Activated CD4-positive, CD25-positive, alpha-beta regulatory T cell (primary cell): ENCODE measurements at regions not wholly inside any gene's neighbourhood (a gene's known extent, or its start where the extent isn't known, plus 50 kb on each side); places are given as distances from the start of the nearest gene placed in this dataset.
"Not testable (repeated sequence)": the region's sequence is repeated elsewhere in the genome, so short reads cannot be mapped to it uniquely, and the experiment has no call there.

ENCODE experiments used
- DNase-seq, 4 experiments: peaks; one replicate each; lab custom pipeline; 2025; lab: John Stamatoyannopoulos, UW

DNA sequence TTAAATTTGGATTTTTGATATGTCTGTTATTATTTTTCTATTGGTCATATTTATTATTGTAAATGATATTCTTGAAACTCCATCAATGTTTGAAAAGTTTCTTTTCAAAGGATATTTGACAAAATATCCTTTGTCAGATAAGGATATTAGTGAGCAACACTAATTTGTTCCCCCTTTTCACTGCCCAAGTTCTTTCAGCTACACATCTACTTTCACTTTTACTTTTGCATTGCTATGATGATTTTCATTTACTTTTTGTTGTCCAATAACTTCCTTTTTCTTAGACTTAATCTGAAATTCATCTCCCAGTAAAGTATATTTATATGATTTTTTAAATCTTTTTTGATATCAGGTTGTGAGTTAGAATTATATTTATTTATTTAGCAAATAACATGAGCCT is 542.3 kb upstream of the ADGRL3 start:
- no peak for DNase-seq

DNA sequence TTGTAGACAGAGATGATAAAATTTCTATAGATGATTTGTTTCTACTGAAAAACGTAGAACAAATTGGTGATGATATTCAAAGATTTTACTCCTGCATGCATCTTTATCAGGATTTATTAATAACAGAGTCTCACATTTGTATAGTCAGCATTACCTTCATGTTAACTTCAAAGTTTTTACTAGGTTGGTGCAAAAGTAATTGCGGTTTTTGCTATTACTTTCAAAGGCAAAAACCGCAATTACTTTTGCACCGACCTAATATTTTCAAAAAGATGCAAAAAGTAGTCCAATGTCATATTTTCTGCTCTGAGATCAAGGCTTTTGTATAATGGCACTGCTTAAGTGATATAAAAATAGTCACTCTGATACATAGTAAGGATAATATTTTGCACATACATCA is 536.4 kb upstream of the ADGRL3 start:
- no peak for DNase-seq

DNA sequence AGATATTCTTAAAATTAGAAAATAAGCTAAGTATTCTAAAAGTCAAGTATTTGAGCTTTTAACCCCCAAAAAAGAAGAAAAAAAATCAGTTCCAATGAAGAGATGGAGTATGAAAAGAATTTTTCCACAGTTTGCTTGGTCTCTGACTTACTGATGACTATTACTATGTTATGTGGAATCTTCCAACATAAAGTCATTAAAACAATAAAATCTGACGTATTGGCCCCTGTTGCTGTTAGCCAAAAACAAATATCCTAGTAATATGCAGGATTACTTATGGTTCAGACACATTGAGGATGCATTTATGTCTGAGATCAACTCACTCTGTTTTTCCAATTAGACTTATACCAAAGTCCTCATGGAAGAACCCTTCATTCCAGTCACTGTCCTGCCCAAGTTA is 517.2 kb upstream of the ADGRL3 start:
- no peak for DNase-seq

DNA sequence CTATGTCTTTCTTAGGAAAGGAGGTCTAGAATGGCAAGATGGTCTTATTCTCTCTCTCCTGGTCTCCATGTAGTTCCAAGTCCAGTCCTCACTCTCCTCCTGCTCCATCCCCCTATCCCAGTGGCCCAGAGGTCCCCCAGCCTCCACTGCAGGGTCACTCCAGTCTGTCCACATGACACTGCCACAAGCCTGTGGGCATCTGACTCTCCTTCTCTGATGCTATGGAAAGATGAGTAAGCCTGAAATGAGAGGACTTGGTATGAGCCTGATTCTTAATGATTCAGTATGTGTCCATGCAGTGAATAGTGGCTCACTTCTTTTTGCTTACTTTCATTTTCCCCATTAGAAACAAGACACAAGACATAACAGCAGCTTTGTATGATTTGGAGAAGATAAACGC is 516.8 kb upstream of the ADGRL3 start:
- DNase-seq: no peak

DNA sequence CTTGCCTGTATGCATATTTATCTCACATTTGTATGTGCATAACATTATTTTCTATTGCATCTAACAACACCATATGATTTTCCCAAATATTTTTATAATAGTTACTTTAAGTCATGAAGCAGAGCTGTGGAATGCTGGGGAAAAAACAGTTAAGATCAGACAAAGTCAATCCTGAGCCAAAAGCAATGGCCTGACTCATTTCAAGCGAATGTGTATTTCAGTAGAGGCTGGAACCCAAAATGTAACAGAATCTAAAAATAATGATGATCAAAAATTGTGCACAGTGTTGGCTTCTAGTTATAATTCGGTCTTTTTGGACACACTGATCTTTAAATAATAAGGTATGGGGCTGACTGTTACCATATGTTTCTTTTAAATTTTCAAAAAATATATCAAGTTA is 516.2 kb upstream of the ADGRL3 start:
- DNase-seq: no peak

DNA sequence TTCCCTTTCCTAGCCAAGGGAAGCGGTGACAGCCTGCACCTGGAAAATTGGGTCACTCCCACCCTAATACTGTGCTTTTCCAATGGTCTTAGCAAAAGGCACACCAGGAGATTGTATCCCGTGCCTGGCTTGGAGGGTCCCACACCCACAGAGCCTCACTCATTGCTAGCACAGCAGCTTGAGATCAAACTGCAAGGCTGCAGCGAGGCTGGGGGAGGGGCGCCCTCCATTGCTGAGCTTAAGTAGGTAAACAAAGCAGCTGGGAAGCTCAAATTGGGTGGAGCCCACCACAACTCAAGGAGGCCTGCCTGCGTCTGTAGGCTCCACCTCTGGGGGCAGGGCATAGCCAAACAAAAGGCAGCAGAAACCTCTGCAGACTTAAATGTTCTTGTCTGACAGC is 504.1 kb upstream of the ADGRL3 start:
- DNase-seq: not testable (repeated sequence)

DNA sequence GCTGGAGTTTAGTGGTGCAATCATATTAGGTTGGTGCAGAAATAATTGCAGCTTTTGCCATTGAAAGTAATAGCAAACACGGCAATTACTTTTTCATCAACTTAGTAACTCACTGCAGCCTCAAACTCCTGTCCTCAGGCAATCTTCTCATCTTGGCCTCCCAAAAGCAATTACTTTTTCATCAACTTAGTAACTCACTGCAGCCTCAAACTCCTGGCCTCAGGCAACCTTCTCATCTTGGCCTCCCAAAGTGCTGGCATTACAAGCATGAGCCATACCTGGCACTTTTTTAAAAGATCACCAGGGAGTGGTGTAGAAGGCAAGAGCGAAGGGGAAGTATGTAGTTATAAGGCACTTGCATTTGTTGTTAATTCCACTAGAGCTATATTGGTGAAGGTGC is 491.1 kb upstream of the ADGRL3 start:
- DNase-seq: no peak

DNA sequence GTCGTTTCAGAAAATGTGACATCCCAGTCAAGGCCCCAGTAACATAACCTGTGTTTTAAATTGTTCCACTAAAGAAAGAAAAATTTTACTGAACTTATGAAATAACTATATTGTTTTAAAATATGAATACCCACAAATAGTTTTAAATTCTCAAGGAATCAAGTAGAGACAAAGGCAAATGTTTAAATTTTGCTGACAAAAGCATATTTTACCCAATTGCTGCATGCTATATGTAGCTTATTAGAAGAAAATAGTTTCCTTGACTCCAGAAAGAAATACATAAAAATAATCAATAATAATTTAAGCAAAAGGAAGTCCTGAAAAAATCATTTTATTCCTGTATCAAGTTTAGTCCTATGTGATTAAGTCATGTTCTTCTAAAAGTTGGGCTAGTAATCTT is 481.3 kb upstream of the ADGRL3 start:
- DNase-seq: no peak

DNA sequence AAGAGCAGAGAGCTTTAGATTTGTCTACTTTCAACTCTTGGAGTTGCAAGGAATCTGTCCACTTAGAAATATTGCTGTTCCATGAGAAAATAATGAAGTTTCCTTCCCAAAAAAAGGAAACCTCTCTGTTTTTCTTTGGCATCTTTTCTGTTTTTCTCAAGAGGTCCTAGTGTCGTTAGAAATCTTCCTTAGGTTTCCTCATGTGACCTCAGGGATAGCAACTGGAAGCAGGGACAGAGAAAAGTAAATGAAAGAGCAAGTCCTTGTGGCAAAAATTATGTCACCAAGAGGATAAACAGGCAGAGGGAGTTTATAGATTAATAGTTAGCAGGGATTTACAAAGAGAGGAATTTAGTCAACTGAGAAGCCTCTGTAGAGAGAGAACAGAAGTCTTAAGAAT is 478.4 kb upstream of the ADGRL3 start:
- no peak for DNase-seq

DNA sequence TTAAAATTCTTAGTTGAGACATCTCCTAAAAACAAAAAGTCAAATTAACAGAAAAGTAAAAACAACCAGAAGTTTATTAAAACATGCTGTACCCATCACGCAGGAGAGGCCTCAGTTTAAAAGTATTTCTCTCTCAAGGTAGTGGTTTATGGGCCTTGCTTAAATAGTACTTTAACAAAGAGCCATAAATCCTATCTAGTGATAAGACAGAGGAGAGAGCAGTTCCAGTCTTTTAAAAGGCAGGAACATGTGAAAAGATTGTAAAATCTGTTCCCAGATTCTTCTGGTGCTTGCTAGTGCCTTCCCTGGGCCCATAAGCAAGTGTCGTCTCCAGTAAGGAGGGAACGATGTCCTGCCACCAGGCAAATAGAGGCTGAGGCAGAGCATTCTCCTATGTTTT is 476.3 kb upstream of the ADGRL3 start:
- DNase-seq: no peak

DNA sequence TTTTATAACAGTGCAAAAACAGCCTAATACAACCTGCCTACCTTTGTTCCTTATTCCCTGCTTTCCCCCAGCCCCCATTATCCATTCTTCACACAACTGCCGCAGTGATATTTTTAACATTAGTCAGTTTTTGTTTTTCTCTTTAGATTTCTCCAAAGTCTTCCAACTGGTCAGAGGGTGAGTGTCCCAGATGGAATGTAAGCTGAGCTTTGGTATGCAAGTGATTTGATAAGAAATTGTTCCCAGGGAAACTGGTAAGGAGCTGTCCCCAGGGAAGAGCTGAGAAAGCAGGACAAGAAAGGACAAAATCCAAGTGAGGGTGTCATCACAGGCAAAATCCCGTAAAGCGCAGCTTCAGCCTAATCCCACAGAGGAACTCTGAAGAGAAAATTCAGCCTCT is 475.5 kb upstream of the ADGRL3 start:
- DNase-seq: no peak

DNA sequence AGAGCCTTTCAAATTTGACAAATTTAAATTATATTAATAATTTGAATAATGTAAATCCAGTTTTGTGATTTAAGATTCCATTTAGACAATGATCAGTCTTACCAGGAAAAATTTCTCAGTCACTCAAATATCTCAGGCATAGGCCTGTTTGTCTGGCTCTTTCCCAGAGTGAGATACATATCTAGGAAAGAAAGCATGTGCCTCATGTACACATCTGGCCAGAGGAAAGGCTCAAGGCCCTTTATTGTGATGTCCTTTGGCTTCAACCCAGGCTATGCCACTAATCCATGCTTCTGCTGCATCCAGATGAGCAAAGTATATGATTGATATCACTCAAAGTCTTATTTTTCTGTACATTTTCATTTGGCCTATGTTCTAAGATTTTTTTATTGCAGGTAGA is 473.3 kb upstream of the ADGRL3 start:
- DNase-seq: no peak

DNA sequence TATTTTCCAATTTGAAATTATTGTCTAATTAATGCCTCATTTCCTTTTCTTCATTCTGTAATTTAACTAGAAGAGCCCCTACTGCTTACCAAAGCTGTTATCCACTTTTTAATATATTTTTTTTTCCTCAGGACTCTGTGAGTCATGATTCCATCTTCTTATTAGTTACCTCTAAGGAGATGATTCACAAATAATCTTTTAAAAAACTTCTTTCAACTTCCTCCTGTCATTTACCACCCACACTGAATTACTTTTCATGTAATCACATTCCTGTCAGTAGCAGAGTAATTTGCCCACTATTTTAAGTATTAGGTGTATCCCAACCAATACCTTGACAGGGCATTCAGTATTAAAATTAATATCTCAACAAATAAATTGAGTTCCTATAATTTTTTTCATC is 470.9 kb upstream of the ADGRL3 start:
- DNase-seq: no peak

DNA sequence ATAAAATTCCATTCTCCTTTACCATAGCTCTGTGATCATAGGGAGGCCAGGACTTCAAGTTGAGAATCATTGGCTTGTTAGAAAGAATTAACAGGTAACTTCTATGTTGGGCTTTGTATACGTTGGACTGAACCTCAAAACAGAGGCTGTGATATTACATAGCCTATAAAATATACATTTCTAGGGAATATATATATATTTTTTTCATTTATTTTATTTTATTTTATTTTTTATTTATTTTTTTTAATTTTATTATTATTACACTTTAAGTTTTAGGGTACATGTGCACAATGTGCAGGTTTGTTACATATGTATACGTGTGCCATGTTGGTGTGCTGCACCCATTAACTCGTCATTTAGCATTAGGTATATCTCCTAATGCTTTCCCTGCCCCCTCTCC is 470.4 kb upstream of the ADGRL3 start:
- not testable (repeated sequence) for DNase-seq

DNA sequence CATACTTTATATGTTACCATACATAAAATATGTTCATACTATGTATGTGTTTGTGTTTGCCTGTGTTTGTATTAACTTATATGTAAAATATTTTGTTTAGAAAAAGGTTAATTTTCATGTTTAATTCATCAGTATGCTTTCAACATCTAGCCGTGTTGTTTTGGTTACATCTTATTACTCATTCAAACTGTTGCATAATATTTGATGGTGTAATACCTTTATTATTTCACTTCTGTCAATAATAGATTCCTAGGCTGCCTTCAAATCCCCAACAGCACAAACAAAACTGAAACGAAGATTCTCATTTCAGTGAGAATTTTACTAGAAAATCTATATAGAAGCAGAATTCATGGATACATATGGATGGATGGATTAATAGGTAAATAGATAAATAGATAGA is 462.3 kb upstream of the ADGRL3 start:
- DNase-seq: no peak

DNA sequence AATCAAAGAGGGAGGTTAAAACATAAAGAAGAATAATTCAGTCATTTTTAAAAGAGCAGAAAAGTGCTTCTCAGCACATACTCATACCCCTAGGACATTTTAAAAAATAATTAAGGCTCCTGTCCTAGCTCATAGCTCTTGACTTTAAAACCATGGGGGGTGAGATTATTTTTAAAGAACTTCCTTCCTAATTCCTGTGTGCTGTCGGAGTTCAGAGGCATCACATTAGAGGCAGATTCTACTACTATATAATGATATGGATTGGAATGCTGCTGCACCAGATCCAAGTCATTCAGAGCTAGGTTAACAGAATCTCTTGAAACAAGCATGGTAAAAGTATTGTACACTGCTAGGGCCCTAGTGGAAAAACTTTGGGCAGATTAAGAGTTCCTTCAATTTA is 456.5 kb upstream of the ADGRL3 start:
- no peak for DNase-seq

DNA sequence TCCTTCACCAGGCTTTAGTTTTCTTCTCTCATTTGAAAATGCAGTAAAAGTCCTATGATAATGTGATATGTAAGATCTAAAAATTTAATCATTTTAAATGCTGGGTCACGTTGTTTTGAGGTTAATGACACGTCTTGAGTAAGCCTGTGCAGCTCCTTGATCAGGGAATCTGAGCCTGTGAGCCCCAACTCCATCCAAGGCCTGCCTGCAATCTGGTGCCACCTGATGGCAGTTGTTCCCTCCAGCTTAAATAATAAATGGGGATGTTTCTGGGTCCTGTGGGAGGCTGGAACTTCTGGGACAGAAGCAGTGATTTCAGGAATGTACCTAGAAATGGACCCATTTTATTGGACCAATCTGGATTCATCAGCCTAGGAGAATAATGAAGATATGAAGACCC is 455.4 kb upstream of the ADGRL3 start:
- DNase-seq: no peak

DNA sequence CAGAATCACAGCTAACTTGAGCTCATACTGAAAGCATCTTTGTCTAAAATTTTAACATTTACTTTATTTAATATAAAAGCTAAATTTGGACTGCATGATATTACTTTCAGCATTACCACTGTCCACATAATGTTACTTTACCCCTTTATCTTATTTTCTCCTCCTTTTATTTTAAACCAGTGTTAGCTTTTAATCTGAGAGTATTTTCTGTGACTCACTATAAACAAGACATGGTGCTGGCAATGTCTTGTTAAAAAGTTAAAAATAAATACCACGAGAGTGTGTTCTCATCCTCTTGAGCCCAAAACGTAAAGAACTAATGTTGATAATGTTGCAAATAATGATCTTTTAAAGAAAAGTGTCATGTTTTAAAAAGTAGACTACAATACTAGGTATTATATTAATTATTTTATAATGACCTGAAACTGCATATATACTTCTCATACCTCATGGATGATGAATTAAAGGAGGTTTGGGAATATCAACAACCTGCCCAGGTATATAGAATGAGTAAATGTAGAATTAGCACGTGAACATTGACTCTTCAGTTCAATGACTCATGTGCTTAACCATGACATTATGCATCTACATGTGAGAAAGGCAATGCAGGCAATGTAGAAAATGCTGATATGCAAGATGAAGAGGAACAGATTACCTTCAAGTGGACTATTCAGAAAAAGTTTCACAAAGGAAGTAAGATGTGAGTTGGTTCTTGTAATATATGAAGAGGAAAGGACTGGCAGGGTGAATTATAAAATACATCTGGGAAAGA is 454.1 kb upstream of the ADGRL3 start:
- no peak for DNase-seq

DNA sequence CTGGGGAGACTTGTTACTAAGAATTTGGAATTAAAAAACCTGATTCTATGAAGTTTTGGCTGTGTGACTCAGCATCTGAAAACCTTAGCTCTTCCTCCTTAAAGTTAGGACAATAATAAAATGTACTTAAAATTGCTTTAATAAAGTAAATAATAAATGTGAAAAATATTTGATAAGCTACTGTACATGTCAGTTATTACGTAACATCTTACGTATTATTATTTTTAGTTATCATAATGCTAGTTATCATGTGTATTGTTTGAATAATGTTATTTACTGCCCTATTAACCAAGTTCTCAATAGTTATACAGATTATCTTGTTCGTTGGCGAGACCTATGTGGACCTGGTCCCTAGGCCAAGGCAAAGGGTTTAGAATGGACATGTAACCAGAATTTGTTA is 449.2 kb upstream of the ADGRL3 start:
- no peak for DNase-seq

DNA sequence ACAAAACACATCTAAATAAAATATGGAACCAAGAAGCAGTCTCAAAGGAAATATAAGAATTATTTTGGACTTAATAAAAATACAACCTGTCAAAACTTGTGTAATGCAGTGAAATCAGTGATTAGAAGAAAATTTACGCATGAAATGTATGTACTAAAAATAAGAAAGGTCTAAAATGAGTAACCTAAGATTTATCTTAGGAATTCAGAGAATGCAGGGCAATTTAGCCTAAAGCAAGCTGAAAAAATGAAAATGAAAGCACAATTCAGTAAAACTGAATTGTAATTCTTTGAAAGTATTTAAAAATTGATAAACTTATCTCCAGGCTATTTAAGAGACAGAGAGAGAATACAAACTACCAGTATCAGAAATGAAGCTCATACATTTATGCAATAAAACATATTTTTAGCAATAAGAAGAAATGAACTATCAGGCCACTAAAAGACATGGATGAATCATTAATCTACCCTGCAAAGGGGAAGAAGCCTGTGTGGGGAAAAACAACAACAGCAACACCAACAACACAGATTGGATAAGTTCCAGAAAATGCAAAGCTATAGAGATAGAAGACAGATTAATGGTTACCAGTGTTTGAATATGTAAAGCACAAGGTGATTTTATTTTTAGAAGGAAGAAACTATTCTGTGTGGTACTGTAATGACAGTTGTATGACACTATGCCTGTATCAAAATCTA is 442.0 kb upstream of the ADGRL3 start:
- no peak for DNase-seq

DNA sequence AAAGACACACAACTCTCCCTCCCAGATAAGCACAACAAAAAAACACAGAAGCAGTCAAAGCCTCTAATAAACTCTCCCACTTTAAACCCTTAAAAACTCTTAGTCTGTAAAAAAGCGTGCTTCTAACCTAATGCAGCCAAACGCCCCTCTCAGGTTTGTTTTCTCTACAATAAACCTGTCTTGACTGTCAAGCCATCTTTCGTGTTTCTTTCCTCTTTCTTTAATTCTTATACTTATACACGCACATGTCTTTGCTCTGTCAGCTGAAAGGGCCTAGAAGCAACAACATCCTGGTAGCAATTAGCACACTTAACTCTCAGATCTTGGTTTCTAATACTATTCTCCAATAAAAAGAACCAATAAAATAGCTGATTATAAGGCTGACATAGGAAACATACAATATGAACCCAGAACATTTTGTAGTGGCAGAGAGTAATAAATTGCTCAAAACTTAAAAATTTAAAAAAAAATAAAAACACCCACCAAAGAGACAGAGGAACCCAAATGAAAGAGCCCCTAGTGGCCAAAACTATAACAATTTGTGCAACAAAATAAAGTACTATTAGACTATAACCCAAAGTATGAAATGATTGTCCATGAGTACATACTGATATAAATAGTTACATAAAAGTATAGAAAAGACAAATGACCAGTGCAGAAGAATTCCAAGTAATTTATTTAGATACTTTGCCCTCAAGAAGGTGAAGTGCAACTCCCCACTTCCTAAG is 440.4 kb upstream of the ADGRL3 start:
- DNase-seq: no peak

DNA sequence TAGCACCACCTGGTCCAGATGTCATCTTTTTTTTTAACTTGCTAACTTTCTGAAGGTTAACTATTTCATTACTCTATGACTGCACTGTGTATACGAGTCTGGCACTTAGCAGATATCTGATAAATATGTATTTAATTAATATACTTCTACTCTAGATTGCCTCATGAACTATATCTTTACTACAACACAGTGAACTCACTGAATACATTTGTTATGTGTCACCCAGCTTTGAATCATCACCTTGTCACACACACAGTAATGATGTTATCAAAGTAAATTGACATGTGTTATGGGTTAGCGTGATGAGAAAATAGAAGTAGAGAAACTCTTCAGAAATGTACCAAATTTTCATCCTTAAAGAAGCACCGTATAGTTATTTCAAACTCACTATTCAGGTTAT is 419.3 kb upstream of the ADGRL3 start:
- no peak for DNase-seq

DNA sequence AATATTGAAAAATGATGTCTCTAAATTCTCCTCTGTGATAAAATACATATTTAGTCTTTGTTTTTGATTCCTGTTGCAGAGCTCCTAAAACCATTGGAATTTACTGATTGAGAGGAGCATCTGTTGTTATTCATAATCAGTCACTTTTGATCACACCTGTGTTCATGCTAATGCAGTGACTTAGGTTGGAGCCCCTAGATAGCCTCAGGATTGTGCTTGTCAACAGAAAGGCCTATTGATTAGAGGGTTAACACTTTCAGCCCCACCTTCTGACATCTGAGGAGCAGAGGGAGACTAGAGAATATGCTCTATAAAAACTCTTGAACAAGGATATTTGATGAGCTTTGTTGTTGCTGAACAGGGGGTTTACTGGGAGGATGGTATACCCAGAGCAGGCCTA is 409.5 kb upstream of the ADGRL3 start:
- no peak for DNase-seq
